GM23338 (cell line): ENCODE measurements at regions not wholly inside any gene's neighbourhood (a gene's known extent, or its start where the extent isn't known, plus 50 kb on each side); places are given as distances from the start of the nearest gene placed in this dataset.
A peak's percentile ranks its signal among the peaks of the same experiment; 100 is the strongest.

Experiments used
- ATAC-seq: fragments of 200-7000 bp; cut with Tn5 transposase; 3 replicates; pipeline ENCODE4 v1.9.1; 2020
- DNase-seq: peaks from one replicate; pipeline ENCODE4 v3.0.0-alpha.2; 2015; ENCODE audit warnings: low spot score
- H2AFZ ChIP-seq: fragments of 200-600 bp; sonication (generic); 2 replicates; pipeline ENCODE4 v1.8.0; 2016; ENCODE audit warnings: antibody characterized with exemption, mild to moderate bottlenecking, moderate library complexity
- H3F3A ChIP-seq: fragments of 200-600 bp; sonication (generic); replicated peaks from 2 replicates; pipeline ENCODE4 v1.8.0; 2017; ENCODE audit warnings: antibody characterized with exemption, mixed run types, low read depth
- H3K27ac ChIP-seq: fragments of 200-600 bp; sonication (generic); 2 replicates; pipeline ENCODE4 v1.6.1; 2016; ENCODE audit warnings: low read depth
- H3K27me3 ChIP-seq: fragments of 200-600 bp; sonication (generic); 2 replicates; pipeline ENCODE4 v1.8.0; 2016; ENCODE audit warnings: mild to moderate bottlenecking, mixed run types, moderate library complexity; ENCODE audit not compliant: insufficient read depth
- H3K36me3 ChIP-seq: fragments of 200-600 bp; sonication (generic); 2 replicates; pipeline ENCODE4 v1.8.0; 2016; ENCODE audit warnings: mild to moderate bottlenecking; ENCODE audit not compliant: insufficient read depth
- H3K4me1 ChIP-seq: fragments of 200-600 bp; sonication (generic); 2 replicates; pipeline ENCODE4 v1.8.0; 2016; ENCODE audit warnings: mild to moderate bottlenecking, moderate library complexity; ENCODE audit not compliant: insufficient read depth
- H3K4me2 ChIP-seq: fragments of 200-600 bp; sonication (generic); 2 replicates; pipeline ENCODE4 v1.7.1; 2017; ENCODE audit warnings: mixed run types
- H3K4me3 ChIP-seq: fragments of 200-600 bp; sonication (generic); 2 replicates; pipeline ENCODE4 v1.6.1; 2016; ENCODE audit warnings: mixed run types
- H3K79me2 ChIP-seq: fragments of 200-600 bp; sonication (generic); replicated peaks from 2 replicates; pipeline ENCODE4 v1.8.0; 2017; ENCODE audit warnings: mild to moderate bottlenecking; ENCODE audit not compliant: insufficient read depth
- H3K9me2 ChIP-seq: fragments of 200-600 bp; sonication (generic); 2 replicates; pipeline ENCODE4 v1.8.0; 2017; ENCODE audit not compliant: insufficient read depth
- H4K20me1 ChIP-seq: fragments of 200-600 bp; sonication (generic); replicated peaks from 2 replicates; pipeline ENCODE4 v1.8.0; 2017; ENCODE audit warnings: mild to moderate bottlenecking; ENCODE audit not compliant: insufficient read depth
- H3K27ac Mint-ChIP-seq: 2 replicates; pipeline ENCODE4 v1.8.0; 2020; ENCODE audit warnings: inconsistent platforms, mild to moderate bottlenecking, moderate library complexity, mixed read lengths
- H3K27me3 Mint-ChIP-seq: 3 replicates; pipeline ENCODE4 v1.8.0; 2022; ENCODE audit warnings: low read depth, mild to moderate bottlenecking, moderate library complexity, mixed read lengths, inconsistent platforms; ENCODE audit not compliant: insufficient read depth, poor library complexity
- H3K36me3 Mint-ChIP-seq: 3 replicates; pipeline ENCODE4 v1.8.0; 2021; ENCODE audit warnings: low read depth, mild to moderate bottlenecking, inconsistent platforms, moderate library complexity, mixed read lengths
- H3K4me1 Mint-ChIP-seq: 3 replicates; pipeline ENCODE4 v1.8.0; 2020; ENCODE audit warnings: mild to moderate bottlenecking, inconsistent platforms, mixed read lengths
- H3K4me3 Mint-ChIP-seq: 3 replicates; pipeline ENCODE4 v1.8.0; 2021; ENCODE audit warnings: moderate library complexity, mild to moderate bottlenecking, inconsistent platforms, mixed read lengths
- H3K9me3 Mint-ChIP-seq: 3 replicates; pipeline ENCODE4 v1.8.0; 2020; ENCODE audit warnings: moderate library complexity, mild to moderate bottlenecking, inconsistent platforms, mixed read lengths
- CREB1 ChIP-seq: fragments of 250-450 bp; sonication (Bioruptor Pico); IDR thresholded peaks from 2 replicates; pipeline ENCODE4 v1.5.0; 2020; ENCODE audit warnings: low read depth, mild to moderate bottlenecking, moderate library complexity
- CTCF ChIP-seq, 2 experiments: fragments of 200-600 bp in 1 of 2; sonication (generic) in 1 of 2; conservative IDR thresholded peaks; 2 replicates each; pipeline versions ENCODE4 v1.5.1 to v1.6.1; 2016 to 2017; ENCODE audit warnings: antibody characterized with exemption in 2 of 2, low read depth in 2 of 2, mild to moderate bottlenecking in 2 of 2, moderate library complexity in 1 of 2
- ETS1 ChIP-seq: IDR thresholded peaks from 2 replicates; pipeline ENCODE4 v1.6.1; 2016; ENCODE audit warnings: antibody characterized with exemption
- EZH2 ChIP-seq: fragments of 200-600 bp; sonication (generic); IDR thresholded peaks from one replicate; pipeline ENCODE4 v1.8.0; 2017; ENCODE audit warnings: antibody characterized with exemption, mild to moderate bottlenecking, low read depth; ENCODE audit not compliant: unreplicated experiment
- EZH2phosphoT487 ChIP-seq: fragments of 200-600 bp; sonication (generic); IDR thresholded peaks from one replicate; pipeline ENCODE4 v1.8.1; 2018; ENCODE audit warnings: antibody characterized with exemption; ENCODE audit not compliant: unreplicated experiment
- JUNB ChIP-seq: IDR thresholded peaks from one replicate; pipeline ENCODE4 v1.6.1; 2016; ENCODE audit warnings: antibody characterized with exemption; ENCODE audit not compliant: unreplicated experiment
- NANOG ChIP-seq: IDR thresholded peaks from 2 replicates; pipeline ENCODE4 v1.6.1; 2016; ENCODE audit warnings: antibody characterized with exemption, borderline replicate concordance
- POLR2AphosphoS5 ChIP-seq: IDR thresholded peaks from 2 replicates; pipeline ENCODE4 v1.6.1; 2016; ENCODE audit warnings: antibody characterized with exemption, low read depth
- REST ChIP-seq: IDR thresholded peaks from one replicate; pipeline ENCODE4 v1.6.1; 2018; ENCODE audit warnings: antibody characterized with exemption; ENCODE audit not compliant: unreplicated experiment
- STAT1 ChIP-seq: IDR thresholded peaks from one replicate; pipeline ENCODE4 v1.6.1; 2016; ENCODE audit warnings: antibody characterized with exemption; ENCODE audit not compliant: unreplicated experiment
- ZNF114 ChIP-seq: fragments of 250-450 bp; sonication (Bioruptor Pico); IDR thresholded peaks from 2 replicates; pipeline ENCODE4 v1.5.0; 2020; ENCODE audit warnings: mild to moderate bottlenecking, moderate library complexity
- ZNF331 ChIP-seq: fragments of 250-450 bp; sonication (Bioruptor Pico); IDR thresholded peaks from 2 replicates; pipeline ENCODE4 v1.5.0; 2020; ENCODE audit warnings: low read depth, mild to moderate bottlenecking, moderate library complexity
- ZNF462 ChIP-seq: fragments of 250-450 bp; sonication (Bioruptor Pico); IDR thresholded peaks from 2 replicates; pipeline ENCODE4 v1.5.0; 2020; ENCODE audit warnings: mild to moderate bottlenecking, moderate library complexity

- Histone ChIP-seq H3K36me3 (no peaks in the 10 kb centered on the region), H3K27me3 (no peaks in the 10 kb centered on the region), H3K9me2 (no peaks in the 10 kb centered on the region), H3K4me3 (no peak overlapping the region), H2AFZ (peak overlapping the region; percentile 38; the same call in 1 of the 2 replicates), H4K20me1 (no peaks in the 10 kb centered on the region), H3K79me2 (no peaks in the 10 kb centered on the region), H3F3A (no peaks in the 10 kb centered on the region), H3K4me2 (no peak overlapping the region), H3K4me1 (no peaks in the 10 kb centered on the region), H3K27ac (no peak overlapping the region)
- TF ChIP-seq JUNB (no peak), ZNF331 (no peak), REST (no peak), NANOG (no peak), ZNF462 (no peak), EZH2 (no peak), CTCF (conservative IDR thresholded peaks at IDR 0.05; ENCODE audit: low read depth in 2 of 2) (no peak), EZH2phosphoT487 (no peak), POLR2AphosphoS5 (no peak), ETS1 (no peak), STAT1 (no peak), CREB1 (CRISPR knock-in tag) (no peak), ZNF114 (no peak)
- ATAC-seq, result no peak
- H3K4me1 Mint-ChIP-seq, result no peaks in the 10 kb centered on the region
- H3K27me3 Mint-ChIP-seq, result peaks cover 3% of the 10 kb centered on the region
- H3K27ac Mint-ChIP-seq, result no peak overlapping the region
- no peak for DNase-seq
- H3K4me3 Mint-ChIP-seq, result no peak overlapping the region
- H3K36me3 Mint-ChIP-seq, result no peaks in the 10 kb centered on the region
- H3K9me3 Mint-ChIP-seq, result no peaks in the 10 kb centered on the region
Observed at GRCh38 chr5:159560088-159560487, 229.8 kb upstream of the IL12B start.
